Duodenal mucosa (tissue), 2 donors: ENCODE measurements at regions not wholly inside any gene's neighbourhood (a gene's known extent, or its start where the extent isn't known, plus 50 kb on each side); places are given as distances from the start of the nearest gene placed in this dataset.

Experiments used
- H3K27ac ChIP-seq: one replicate; pipeline ENCODE4 v1.7.0; 2013; ENCODE audit warnings: low read depth, low read length
- H3K27me3 ChIP-seq, 2 donors: one replicate each; pipeline ENCODE4 v1.7.0; 2013; ENCODE audit warnings: low read length in 2 of 2, control low read depth in 1 of 2; ENCODE audit not compliant: insufficient read depth in 2 of 2, control insufficient read depth in 1 of 2
- H3K36me3 ChIP-seq, 2 donors: one replicate each; pipeline ENCODE4 v1.7.0; 2013; ENCODE audit warnings: low read length in 2 of 2, control low read depth in 1 of 2; ENCODE audit not compliant: insufficient read depth in 2 of 2, control insufficient read depth in 1 of 2
- H3K4me1 ChIP-seq, 2 donors: one replicate each; pipeline ENCODE4 v1.7.0; 2013; ENCODE audit warnings: low read length in 2 of 2, control low read depth in 1 of 2; ENCODE audit not compliant: insufficient read depth in 2 of 2, control insufficient read depth in 1 of 2
- H3K4me3 ChIP-seq, 2 donors: one replicate each; pipeline ENCODE4 v1.7.0; 2013; ENCODE audit warnings: low read length in 2 of 2, low read depth in 1 of 2
- H3K9ac ChIP-seq, 2 donors: one replicate each; pipeline ENCODE4 v1.7.0; 2013; ENCODE audit warnings: low read length in 2 of 2, low read depth in 1 of 2
- H3K9me3 ChIP-seq, 2 donors: one replicate each; pipeline ENCODE4 v1.7.0; 2013; ENCODE audit warnings: low read length in 2 of 2, control low read depth in 1 of 2; ENCODE audit not compliant: control insufficient read depth in 1 of 2

DNA sequence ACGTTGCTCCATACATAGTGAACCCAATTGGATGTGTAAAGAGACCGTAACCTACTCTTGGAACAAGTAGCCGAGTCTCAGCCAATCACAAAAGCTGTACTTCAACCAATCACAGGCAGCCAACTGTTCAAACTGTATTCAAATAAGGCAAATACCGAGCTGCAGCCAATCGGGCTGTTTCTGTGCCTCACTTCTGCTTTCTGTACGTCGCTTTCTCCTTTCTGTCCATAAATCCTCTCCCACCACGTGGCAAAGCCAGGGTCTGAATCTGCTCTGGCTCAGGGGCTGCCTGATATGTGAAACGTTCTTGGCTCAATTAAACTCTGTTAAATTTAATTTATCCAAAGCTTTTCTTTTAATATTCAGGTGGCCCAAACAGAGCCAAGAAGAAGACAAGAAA, 210.3 kb downstream of the URB2 start:
- Histone ChIP-seq H3K4me3 (no peak overlapping the region), H3K9me3 (no peaks in the 10 kb centered on the region), H3K36me3 (no peaks in the 10 kb centered on the region), H3K9ac (no peak overlapping the region), H3K27ac (no peak overlapping the region), H3K4me1 (peaks cover 8 to 13% of the 10 kb centered on the region in 2 donors), H3K27me3 (peaks cover 0 to 4% of the 10 kb centered on the region in 2 donors)

DNA sequence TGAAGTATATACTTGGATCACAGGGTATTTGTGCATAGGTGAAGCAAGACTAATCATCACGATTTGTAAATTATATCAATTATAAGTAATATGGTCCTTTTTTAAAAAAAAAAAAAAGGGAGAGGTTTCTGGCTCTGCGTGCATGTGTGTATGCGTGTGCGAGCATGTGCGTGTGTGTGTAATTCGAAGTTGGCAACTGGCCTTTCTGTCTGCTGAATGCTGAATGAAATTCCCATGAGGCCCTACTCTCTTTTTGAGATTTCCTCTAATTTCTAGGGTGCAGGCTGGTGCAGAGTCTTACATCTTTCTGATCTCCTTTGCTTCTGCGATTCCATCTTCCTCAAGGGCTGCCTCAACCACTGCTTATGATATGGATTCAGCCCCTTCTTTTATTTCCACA, 212.2 kb downstream of the URB2 start:
- Histone ChIP-seq H3K36me3 (no peaks in the 10 kb centered on the region), H3K9me3 (no peaks in the 10 kb centered on the region), H3K9ac (no peak overlapping the region), H3K27me3 (peaks cover 0 to 4% of the 10 kb centered on the region in 2 donors), H3K4me1 (no peaks in the 10 kb centered on the region), H3K27ac (no peak overlapping the region), H3K4me3 (no peak overlapping the region)

DNA sequence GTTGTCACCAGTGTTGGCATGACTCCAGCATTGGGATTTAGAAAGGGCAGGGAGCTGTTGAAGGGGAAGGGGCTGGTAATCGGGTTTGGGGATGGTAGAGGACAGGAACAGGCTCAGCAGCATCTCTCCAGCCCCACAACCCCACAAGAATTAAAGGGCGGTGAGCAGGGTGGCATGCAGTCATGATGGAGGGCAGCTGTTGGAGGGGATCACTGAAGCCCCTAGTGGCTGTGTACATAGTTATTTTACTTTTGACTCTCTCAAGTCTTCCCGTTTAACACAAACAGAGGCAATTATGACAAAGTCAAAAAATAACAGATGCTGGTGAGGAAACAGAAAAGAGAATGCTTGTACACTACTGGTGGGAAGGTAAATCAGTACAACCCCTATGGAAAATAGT, 213.8 kb downstream of the URB2 start:
- Histone ChIP-seq H3K4me3 (no peak overlapping the region), H3K9ac (no peak overlapping the region), H3K27me3 (peaks cover 0 to 4% of the 10 kb centered on the region in 2 donors), H3K9me3 (no peaks in the 10 kb centered on the region), H3K27ac (no peak overlapping the region), H3K4me1 (peaks cover 0 to 7% of the 10 kb centered on the region in 2 donors), H3K36me3 (no peaks in the 10 kb centered on the region)

DNA sequence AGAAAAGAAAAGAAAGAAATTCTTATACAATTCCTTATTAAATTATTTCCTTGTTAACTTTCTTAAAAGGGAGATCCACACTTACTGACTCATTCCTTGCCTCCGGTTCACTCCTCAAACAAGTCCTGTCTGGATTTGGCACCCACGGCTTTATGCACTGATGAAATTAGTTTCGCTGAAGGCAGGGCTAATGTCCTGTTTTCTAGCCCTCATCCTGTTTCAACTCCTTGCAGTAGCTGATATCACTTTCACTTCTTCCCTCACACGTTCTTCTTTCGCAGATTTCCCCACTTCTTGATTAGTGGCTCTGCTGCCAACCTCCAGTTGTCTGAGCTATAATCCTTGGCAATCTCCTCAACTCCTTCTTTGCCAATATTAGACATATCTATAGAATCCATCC, 215.2 kb downstream of the URB2 start:
- H3K9ac ChIP-seq, result no peak overlapping the region
- H3K9me3 ChIP-seq, result no peaks in the 10 kb centered on the region
- H3K4me1 ChIP-seq, result peaks cover 0 to 9% of the 10 kb centered on the region in 2 donors
- H3K4me3 ChIP-seq, result no peak overlapping the region
- no peaks in the 10 kb centered on the region for H3K27me3 ChIP-seq
- H3K36me3 ChIP-seq, result no peaks in the 10 kb centered on the region
- no peak overlapping the region for H3K27ac ChIP-seq

DNA sequence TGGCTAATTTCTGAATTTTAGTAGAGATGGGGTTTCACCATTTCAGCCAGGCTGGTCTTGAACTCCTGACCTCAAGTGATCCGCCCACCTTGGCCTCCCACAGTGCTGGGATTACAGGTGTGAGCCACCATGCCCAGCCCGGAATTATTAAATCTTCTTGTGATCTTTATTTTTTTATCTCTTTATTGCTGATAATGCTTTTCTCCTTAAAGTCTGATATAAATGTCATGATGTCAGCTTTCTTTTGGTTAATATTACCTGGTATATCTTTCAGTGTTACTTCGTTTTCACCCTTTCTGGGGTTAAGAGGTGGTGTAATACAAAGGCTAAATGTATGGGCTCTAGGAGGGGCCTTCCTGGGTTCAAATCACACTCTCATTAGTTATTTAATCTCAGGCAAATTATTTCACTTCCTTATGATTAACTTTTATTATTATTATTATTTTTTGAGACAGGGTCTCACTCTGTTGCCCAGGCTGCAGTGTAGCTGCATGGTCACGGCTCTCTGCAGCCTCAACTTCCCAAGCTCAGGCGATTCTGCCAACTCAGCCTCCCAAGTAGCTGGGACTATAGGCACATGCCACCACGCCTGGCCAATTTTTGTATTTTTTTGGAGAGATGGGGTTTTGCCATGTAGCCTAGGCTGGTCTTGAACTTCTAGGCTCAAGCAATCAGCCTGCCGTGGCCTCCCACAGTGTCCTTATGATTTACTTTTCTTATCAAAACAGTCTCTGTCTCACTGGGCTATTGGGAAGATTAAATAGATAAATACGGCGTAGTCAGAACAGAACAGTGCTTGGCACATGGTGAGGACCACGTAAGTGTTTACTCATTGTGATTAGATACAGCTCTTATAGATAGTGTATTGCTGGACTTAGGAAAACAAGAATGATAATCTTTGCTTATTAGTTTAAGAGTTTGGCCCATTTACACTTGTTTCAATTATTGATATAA, 216.5 kb downstream of the URB2 start:
- no peak overlapping the region for H3K27ac ChIP-seq
- peaks cover 0 to 9% of the 10 kb centered on the region in 2 donors for H3K4me1 ChIP-seq
- H3K27me3 ChIP-seq, result no peaks in the 10 kb centered on the region
- no peak overlapping the region for H3K4me3 ChIP-seq
- no peak overlapping the region for H3K9ac ChIP-seq
- no peaks in the 10 kb centered on the region for H3K36me3 ChIP-seq
- H3K9me3 ChIP-seq, result no peaks in the 10 kb centered on the region

DNA sequence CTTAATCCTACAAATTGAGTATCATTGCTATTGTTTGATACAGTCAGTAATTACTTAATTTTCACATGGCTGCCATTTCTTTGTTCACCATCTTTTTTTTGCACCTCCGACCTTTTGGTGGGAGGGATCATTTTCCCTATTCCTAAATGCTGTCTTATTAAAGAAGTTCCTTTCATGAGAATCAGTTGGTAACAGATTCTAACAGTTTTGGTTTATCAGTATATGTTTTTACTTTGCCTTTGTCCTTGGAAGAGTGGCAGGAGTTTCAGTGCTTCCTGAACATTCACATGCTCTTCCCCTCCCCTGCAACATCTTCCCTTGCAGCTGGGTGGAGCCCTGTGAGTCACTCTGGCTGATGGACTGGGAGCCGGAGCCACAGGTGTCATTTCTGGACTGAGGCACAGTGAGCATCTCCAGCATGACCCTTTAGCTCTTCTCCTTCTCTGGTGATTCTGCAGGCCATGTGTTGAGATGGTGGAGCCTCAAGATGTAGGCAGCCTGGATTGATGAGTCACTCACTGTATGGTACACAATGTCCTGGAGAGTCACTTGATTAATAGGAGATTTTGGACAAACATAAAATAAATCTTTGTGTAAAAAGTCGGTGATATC, 217.7 kb downstream of the URB2 start:
- Histone ChIP-seq H3K9me3 (no peaks in the 10 kb centered on the region), H3K4me3 (no peak overlapping the region), H3K27me3 (no peaks in the 10 kb centered on the region), H3K27ac (no peak overlapping the region), H3K9ac (no peak overlapping the region), H3K36me3 (no peaks in the 10 kb centered on the region), H3K4me1 (peaks cover 0 to 9% of the 10 kb centered on the region in 2 donors)

DNA sequence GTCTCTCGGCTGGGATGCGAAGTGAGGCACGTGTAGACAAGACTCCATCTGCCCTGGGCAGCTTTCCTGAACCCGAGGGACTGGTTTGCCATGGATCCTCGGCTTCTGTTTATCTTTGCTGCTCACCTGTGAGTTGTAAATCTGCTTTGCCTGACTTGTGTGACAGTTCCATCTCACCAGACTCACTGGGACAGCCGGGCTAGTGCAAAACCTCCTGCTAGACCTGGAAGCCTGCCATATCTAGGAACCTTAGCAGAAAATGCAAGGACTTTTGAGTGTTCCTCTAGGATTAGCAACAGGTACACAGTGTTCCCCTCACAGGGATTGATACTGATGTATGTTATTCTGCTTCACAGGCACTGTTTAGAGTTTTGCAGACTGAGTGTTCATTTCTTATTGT, 218.6 kb downstream of the URB2 start:
- no peak overlapping the region for H3K9ac ChIP-seq
- H3K4me3 ChIP-seq, result no peak overlapping the region
- no peak overlapping the region for H3K27ac ChIP-seq
- H3K4me1 ChIP-seq, result peaks cover 0 to 9% of the 10 kb centered on the region in 2 donors
- H3K9me3 ChIP-seq, result no peaks in the 10 kb centered on the region
- no peaks in the 10 kb centered on the region for H3K36me3 ChIP-seq
- no peaks in the 10 kb centered on the region for H3K27me3 ChIP-seq

DNA sequence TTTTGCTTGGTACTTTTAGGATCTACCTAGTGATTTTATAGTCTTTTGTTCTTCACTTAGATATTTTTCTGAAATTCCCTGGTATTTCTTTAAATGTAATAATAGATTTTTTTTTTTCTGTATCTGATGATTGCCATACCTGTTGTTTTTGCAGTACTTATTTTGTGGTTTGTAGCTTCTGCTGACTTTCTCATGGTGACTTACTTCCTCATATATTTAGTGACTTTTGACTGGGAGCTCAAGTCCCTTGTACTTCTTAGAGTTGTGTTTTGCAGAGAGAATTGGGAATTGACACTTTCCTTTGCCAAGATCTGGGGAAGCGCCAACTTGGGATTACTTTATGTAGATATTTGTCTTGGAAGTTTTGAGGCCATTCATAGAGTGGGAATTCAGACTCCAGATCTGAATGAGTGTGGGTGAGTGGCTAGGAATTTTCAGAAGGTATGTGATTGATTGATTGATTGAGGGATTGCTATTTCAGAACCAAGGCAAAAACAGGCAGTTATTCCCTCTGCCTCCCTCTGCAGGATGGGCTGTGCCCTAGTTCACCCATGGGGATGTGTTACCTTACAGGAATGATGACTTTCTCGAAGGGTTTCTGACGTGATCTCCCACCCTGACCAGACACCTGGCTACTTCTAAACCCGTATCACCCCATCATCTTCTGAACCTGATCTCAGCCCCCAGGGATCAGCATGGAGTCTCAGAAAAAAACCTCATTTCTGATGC, 219.5 kb downstream of the URB2 start:
- Histone ChIP-seq H3K9me3 (no peaks in the 10 kb centered on the region), H3K4me3 (no peak overlapping the region), H3K9ac (no peak overlapping the region), H3K27me3 (no peaks in the 10 kb centered on the region), H3K27ac (no peak overlapping the region), H3K36me3 (no peaks in the 10 kb centered on the region), H3K4me1 (peaks cover 0 to 9% of the 10 kb centered on the region in 2 donors)

DNA sequence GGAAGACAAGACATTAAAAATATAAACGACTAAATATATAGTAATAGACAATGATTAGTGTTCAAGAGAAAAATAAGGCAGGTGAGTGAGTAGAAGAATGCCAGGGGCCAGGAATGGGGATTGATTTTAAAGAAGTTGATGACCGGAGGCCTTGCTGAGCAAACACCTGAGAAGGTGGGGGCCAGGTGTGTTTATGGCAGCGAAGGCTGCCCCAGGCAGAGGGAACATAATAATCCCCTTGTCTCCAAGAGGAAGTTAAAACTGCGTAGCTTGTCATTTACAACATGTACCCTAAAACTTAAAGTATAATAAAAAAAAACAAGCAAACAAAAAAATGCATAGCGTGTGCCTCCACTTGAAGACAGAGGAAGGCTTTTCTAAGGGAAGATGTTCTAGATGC, 220.3 kb downstream of the URB2 start:
- no peaks in the 10 kb centered on the region for H3K9me3 ChIP-seq
- no peaks in the 10 kb centered on the region for H3K36me3 ChIP-seq
- no peaks in the 10 kb centered on the region for H3K27me3 ChIP-seq
- no peak overlapping the region for H3K9ac ChIP-seq
- H3K4me1 ChIP-seq, result peaks cover 0 to 9% of the 10 kb centered on the region in 2 donors
- H3K4me3 ChIP-seq, result no peak overlapping the region
- H3K27ac ChIP-seq, result no peak overlapping the region
